ENCODE measurements at regions not wholly inside any gene's neighbourhood (a gene's known extent, or its start where the extent isn't known, plus 50 kb on each side); places are given as distances from the start of the nearest gene placed in this dataset.

DNA sequence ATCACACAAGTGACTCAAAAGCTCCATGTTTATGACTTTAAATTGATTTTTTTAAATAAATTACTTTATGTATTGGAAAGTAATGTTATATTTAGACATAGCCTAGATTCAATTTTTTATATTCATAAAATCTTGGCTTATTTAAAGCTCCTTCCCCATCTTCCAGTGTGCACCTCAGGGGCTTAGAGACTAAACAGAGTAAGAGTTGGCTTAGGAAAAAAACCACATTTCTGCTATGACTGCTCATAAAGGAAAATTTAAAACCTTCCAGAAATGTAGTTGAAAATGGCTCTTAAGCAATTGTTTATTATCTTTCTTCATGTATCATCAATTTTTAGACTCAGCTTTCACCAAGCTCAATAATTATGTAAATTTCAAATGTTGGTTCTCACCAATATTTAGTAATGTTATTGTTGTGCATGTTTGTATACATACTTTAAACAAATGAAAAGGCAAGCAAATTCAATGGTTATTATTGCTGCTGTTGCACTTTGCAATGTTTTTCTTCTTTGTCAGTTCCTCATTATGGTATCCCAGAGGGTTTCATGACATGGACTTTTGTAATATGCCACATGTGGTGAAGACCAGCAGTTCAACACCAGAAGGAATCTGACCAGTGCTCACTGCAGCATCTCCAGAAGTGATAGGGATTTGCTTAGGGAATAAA is 700.1 kb upstream of the ANKRD30A start:
- RAD21 ChIA-PET (ENCODE audit: low non-redundant PET in 1 of 2, low total read pairs in 2 of 2, uncharacterized antibody in 2 of 2, unreplicated experiment in 2 of 2), result no interaction called here
- no peaks in the 10 kb centered on the region for H3K79me2 ChIP-seq (ENCODE audit: insufficient read depth, low read length)
- no peak overlapping the region for H2AFZ ChIP-seq (ENCODE audit: low read depth, low read length, poor library complexity, severe bottlenecking)
- no peaks in the 10 kb centered on the region for H3K27me3 ChIP-seq (ENCODE audit: insufficient read depth, low read length)
- CTCF ChIA-PET, result no interaction called here
- H3K36me3 ChIP-seq (ENCODE audit: control insufficient read depth in 1 of 2, insufficient read depth in 2 of 2, low read length in 2 of 2), result no peaks in the 10 kb centered on the region
- no peaks in the 10 kb centered on the region for H3K4me1 ChIP-seq (ENCODE audit: control insufficient read depth in 1 of 2, insufficient read depth in 2 of 2, low read length in 2 of 2)
- POLR2A ChIA-PET, result no interaction called here
- H3K27ac ChIP-seq (ENCODE audit: low read depth, low read length), result no peak overlapping the region
- no peak for DNase-seq (ENCODE audit: low read depth, low spot score)
- ATAC-seq, result no peak
- no peaks in the 10 kb centered on the region for H3K9me2 ChIP-seq (ENCODE audit: insufficient read depth)
- no peak for TF ChIP-seq ZBTB33 (IDR thresholded peaks at IDR 0.05; ENCODE audit: extremely low read depth, insufficient replicate concordance, low read length)
- TF ChIP-seq CEBPB (IDR thresholded peaks at IDR 0.05; ENCODE audit: low read depth), result no peak
- TF ChIP-seq POLR2A (IDR thresholded peaks at IDR 0.05; ENCODE audit: borderline replicate concordance, extremely low read depth, insufficient read depth, insufficient read length), result no peak
- no peak for TF ChIP-seq YY1 (IDR thresholded peaks at IDR 0.05; ENCODE audit: extremely low read depth, insufficient replicate concordance, low read depth, low read length)
- TF ChIP-seq, protein P1, sequence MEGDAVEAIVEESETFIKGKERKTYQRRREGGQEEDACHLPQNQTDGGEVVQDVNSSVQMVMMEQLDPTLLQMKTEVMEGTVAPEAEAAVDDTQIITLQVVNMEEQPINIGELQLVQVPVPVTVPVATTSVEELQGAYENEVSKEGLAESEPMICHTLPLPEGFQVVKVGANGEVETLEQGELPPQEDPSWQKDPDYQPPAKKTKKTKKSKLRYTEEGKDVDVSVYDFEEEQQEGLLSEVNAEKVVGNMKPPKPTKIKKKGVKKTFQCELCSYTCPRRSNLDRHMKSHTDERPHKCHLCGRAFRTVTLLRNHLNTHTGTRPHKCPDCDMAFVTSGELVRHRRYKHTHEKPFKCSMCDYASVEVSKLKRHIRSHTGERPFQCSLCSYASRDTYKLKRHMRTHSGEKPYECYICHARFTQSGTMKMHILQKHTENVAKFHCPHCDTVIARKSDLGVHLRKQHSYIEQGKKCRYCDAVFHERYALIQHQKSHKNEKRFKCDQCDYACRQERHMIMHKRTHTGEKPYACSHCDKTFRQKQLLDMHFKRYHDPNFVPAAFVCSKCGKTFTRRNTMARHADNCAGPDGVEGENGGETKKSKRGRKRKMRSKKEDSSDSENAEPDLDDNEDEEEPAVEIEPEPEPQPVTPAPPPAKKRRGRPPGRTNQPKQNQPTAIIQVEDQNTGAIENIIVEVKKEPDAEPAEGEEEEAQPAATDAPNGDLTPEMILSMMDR (IDR thresholded peaks at IDR 0.05 in 2 of 3, conservative IDR thresholded peaks at IDR 0.05 in 1 of 3; ENCODE audit: borderline replicate concordance in 1 of 3, insufficient read depth in 1 of 3, low read depth in 2 of 3, low read length in 2 of 3), result no peak
- TF ChIP-seq FOSL1 (IDR thresholded peaks at IDR 0.05; ENCODE audit: low read depth), result no peak
- no peak for TF ChIP-seq POLR2AphosphoS5 (IDR thresholded peaks at IDR 0.05; ENCODE audit: low read depth, low read length)
- no peak for TF ChIP-seq EGR1 (IDR thresholded peaks at IDR 0.05; ENCODE audit: low read depth)
- no peak for TF ChIP-seq TCF7L2 (IDR thresholded peaks at IDR 0.05; ENCODE audit: borderline replicate concordance, extremely low read depth, insufficient read depth, insufficient read length)
- no peak for TF ChIP-seq EZH2phosphoT487 (IDR thresholded peaks at IDR 0.05; ENCODE audit: borderline replicate concordance)
- no peak for TF ChIP-seq SP1 (IDR thresholded peaks at IDR 0.05; ENCODE audit: low read depth)
- TF ChIP-seq, protein P2, sequence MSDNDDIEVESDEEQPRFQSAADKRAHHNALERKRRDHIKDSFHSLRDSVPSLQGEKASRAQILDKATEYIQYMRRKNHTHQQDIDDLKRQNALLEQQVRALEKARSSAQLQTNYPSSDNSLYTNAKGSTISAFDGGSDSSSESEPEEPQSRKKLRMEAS (IDR thresholded peaks at IDR 0.05), result no peak
- TF ChIP-seq, protein P3, sequence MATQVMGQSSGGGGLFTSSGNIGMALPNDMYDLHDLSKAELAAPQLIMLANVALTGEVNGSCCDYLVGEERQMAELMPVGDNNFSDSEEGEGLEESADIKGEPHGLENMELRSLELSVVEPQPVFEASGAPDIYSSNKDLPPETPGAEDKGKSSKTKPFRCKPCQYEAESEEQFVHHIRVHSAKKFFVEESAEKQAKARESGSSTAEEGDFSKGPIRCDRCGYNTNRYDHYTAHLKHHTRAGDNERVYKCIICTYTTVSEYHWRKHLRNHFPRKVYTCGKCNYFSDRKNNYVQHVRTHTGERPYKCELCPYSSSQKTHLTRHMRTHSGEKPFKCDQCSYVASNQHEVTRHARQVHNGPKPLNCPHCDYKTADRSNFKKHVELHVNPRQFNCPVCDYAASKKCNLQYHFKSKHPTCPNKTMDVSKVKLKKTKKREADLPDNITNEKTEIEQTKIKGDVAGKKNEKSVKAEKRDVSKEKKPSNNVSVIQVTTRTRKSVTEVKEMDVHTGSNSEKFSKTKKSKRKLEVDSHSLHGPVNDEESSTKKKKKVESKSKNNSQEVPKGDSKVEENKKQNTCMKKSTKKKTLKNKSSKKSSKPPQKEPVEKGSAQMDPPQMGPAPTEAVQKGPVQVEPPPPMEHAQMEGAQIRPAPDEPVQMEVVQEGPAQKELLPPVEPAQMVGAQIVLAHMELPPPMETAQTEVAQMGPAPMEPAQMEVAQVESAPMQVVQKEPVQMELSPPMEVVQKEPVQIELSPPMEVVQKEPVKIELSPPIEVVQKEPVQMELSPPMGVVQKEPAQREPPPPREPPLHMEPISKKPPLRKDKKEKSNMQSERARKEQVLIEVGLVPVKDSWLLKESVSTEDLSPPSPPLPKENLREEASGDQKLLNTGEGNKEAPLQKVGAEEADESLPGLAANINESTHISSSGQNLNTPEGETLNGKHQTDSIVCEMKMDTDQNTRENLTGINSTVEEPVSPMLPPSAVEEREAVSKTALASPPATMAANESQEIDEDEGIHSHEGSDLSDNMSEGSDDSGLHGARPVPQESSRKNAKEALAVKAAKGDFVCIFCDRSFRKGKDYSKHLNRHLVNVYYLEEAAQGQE (IDR thresholded peaks at IDR 0.05; ENCODE audit: low read depth), result no peak
- no peak for TF ChIP-seq ZNF274 (IDR thresholded peaks at IDR 0.05; ENCODE audit: low read depth, low read length)
- TF ChIP-seq SRF (IDR thresholded peaks at IDR 0.05; ENCODE audit: low read depth), result no peak
- TF ChIP-seq JUND (IDR thresholded peaks at IDR 0.05), result no peak
- TF ChIP-seq SIN3A (IDR thresholded peaks at IDR 0.05; ENCODE audit: low read depth), result no peak
- TF ChIP-seq ELF1 (IDR thresholded peaks at IDR 0.05; ENCODE audit: borderline replicate concordance, low read depth), result no peak
- TF ChIP-seq ATF3 (IDR thresholded peaks at IDR 0.05), result no peak
- BruUV-seq (replicated peaks), result no TSS peak
- no peak overlapping the region for H3K9ac ChIP-seq (ENCODE audit: low read length)
- H3K4me3 ChIP-seq (replicated peaks in 1 of 2; ENCODE audit: low read depth in 1 of 2, low read length in 2 of 2), result no peak overlapping the region
- no peaks in the 10 kb centered on the region for H4K20me1 ChIP-seq (ENCODE audit: insufficient read depth)
- peaks cover 8 to 15% of the 10 kb centered on the region in 2 experiments; a peak in 2 of 4 replicates for H3K9me3 ChIP-seq (ENCODE audit: control insufficient read depth in 1 of 2, insufficient read depth in 1 of 2, low read depth in 1 of 2, low read length in 2 of 2)
- no peak overlapping the region for H3K4me2 ChIP-seq (ENCODE audit: low read length)
- intact Hi-C loops (cut with micrococcal nuclease), result no loop called here
